HG02759 (cell line): ENCODE measurements at regions not wholly inside any gene's neighbourhood (a gene's known extent, or its start where the extent isn't known, plus 50 kb on each side); places are given as distances from the start of the nearest gene placed in this dataset.

Experiments used
- ATAC-seq: cut with Tn5 transposase; IDR thresholded peaks from one replicate; pipeline ENCODE4 v1.9.1; 2021; ENCODE audit warnings: mild to moderate bottlenecking, moderate library complexity; ENCODE audit not compliant: unreplicated experiment

DNA sequence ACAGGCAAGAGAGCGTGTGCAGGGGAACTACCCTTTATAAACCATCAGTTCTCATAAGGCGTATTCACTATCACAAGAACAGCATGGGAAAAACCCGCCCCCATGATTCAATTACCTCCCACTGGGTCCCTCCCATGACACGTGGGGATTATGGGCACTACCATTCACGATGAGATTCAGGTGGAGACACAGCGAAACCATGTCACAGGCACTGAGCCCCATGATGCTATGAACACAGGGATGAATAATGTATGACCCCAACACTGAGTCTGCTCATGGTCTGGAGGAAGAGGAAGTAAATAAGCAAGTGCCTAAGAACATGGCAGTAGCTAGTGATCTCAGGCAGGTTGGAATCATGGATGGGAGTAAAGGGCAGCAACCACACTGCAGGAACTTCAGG lies 281.0 kb upstream of the ZNF462 start:
- no peak for ATAC-seq

DNA sequence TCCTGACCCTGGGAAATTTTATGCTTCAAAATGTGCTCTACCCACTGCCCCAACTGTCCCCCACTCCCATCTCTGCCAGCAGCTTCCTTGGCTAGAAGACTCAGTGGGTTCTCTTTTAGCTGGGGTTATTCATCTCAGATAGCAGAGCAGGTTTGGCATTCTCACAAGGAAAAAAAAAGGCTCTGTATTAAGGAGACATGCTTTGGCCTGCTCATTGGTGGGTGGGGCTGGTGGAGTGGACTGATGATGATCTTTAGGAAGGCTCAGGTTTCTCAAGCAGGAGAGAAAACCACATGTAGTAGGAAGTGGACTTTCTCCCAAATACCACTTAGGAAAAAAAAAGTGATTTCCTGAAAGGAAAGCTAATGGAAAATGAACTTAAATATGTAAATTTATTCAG lies 279.2 kb upstream of the ZNF462 start:
- no peak for ATAC-seq

DNA sequence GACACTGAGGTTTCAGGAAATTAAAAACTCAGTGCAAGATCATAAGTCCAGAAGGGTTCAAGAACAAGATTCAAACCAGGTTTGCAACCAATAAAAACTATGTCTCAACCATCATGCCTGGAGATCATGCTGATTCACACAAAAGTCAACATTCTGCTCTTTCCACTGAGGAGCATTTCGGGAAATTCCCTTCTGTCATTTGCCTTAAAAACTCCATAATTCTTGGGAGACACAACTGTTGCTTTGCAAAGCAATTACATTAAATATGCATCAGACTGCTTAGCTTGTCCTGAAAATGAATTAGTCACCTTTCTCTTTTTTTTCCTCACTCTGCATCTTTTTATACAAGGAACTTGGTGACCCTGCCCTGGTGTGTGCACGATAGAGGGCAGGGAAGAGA lies 275.9 kb upstream of the ZNF462 start:
- no peak for ATAC-seq

DNA sequence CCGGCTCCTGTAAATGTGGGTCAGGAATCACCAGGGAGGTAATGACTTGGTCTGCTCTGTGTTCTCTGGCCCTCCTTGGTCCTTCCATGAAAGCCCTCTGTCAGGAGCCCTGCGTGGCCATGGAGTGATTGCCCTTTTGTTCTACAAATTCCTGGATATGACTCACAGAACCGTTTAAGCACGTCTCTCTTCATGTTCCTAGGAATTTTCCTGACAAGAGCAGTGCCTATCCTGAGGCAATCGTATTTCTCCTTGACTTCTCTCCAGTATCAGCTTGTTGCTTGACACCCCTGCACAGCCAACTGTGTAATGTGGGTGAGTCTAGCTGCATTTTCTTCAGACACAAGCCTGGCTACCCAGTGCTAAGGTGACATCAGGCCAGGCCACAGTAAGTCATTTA lies 274.3 kb upstream of the ZNF462 start:
- ATAC-seq: no peak

DNA sequence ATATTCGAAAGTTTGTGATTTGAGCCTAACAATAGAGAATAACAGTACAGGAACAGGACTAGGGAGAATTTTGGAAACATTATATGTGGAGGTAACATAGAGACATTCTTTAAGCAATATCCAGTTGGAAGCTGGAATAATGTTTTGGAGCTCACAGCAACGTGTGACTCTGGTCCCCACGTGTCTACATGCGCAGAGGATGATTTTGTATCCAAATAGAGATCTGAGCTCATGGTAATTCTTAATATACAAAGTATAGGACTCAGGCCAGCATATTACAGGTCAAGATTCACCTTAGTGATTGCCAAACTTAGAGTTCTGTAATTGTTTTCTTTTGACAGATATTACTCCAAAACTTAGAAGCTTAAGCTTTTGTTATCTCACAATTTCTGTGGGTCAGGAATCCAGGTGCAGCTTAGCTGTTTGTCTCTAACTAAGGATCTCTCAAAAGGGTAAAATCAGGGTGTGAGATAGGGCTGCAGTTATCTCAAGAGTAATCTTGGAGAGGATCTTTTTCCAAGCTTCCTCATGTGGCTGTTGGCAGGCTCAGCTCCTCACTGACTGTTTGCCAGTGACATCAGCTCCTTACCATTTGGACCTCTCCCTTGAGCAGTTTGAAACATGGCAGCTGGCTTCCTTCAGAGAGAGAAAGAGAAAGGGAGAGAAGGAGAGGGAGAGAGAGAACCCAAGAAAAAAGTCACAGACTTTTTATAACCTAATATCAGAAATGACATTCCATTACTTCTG lies 272.0 kb upstream of the ZNF462 start:
- no peak for ATAC-seq

DNA sequence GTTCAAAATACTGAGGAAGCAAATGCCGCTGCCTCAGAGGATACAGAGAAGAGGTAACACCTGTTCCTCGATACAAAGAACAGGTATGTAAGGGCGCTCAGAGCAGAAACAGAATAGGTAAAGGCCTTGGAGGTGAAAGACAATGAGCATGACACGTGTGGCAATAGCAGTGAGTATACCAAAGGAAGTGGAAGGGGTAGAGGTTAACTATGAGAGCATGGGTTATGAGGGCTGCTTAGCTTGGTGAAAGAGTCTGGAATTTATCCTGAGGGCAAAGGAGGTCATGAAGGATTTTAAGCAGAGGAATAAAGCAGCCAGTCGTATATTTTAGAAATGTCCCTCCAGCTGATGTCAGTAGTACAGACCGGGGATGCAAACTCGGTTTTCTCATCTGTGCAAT lies 269.8 kb upstream of the ZNF462 start:
- ATAC-seq: no peak

DNA sequence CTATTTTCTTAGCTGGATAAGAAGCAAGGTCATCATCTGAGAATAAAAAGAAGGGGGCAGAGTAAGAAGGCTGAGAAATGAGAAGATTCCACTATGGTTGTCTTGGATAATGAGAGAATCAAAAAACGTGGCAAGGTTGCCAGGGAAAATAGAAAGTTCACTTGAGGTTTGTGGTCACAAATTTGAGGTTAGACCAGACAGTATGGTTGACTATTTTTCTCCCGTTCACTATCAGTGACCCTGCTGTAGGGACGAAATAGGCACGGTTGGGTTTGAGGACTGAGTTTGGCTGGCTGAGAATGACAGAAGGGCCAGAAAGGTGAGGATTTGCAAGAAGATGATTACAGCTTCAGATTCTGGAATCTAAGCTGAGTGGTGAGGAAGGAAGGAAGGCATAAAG lies 266.0 kb upstream of the ZNF462 start:
- no peak for ATAC-seq

DNA sequence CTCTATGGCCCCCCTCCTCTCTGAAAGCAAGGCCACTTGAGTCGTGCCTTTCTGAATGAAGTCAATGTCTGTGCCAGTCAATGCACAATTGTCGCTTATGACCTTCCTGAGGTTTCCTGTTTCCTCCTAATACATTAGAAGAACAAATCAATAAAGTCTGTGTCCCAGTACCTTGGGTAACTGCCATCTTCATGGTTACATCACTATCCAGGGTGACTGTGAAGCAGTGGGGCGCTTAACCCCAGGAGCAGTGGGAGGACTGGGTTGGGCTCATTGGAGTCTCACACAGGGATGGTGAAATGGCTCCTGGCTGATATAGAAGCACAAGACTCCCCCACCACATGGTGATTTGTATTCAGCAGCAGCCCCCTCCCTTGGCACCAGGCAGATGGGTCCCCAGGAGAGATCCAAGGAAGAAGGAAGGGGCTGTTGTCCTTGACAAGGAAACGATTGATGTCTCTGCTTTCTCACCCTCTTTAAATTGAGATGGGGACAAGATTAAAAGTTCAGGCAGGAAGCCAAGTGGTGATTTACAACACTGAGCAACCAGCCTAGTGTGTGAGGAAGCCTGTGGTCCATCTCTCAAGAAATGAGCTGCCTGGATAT lies 261.9 kb upstream of the ZNF462 start:
- no peak for ATAC-seq

DNA sequence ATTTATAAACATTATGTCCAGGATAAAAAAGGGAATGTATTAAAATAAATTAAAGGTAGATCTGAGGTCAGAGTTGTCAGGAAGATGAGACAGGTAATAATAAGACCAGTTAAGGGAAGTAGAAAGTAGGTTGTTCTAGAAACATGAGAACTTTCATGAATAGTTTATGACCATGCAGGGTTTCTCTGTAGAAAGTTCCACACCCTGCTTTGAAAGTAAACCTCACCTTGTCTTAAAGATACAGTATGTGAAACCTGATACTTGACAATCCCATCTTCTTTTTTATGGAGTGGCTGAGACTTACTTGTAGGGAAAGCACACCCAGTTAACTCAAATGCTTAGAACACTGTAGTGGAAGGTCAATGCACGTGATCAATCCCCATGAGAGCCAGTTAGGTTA lies 260.6 kb upstream of the ZNF462 start:
- no peak for ATAC-seq

DNA sequence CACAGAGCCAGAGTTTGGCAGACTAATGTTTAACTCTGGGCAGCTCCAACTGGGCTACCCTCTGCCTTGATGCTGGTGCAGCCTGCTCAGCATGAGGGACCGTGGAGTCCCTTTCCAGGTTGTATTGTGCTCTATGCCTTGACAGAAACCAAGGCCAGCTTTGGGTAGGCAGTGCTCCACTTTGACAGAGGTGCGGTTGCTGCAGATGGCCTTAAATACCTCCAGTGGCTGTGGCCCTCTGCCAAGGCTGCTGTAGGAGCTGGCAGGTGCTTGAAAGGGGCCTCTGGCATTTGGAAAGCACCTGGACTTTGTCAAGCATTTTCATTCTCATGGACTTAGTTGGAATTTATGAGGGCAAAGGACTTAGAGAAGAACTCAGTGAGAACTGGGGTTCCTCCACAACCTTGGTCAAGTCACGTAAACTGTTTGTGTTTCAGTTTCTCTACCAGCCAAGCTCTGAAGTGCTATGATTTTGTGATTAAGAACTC lies 249.7 kb upstream of the ZNF462 start:
- no peak for ATAC-seq

DNA sequence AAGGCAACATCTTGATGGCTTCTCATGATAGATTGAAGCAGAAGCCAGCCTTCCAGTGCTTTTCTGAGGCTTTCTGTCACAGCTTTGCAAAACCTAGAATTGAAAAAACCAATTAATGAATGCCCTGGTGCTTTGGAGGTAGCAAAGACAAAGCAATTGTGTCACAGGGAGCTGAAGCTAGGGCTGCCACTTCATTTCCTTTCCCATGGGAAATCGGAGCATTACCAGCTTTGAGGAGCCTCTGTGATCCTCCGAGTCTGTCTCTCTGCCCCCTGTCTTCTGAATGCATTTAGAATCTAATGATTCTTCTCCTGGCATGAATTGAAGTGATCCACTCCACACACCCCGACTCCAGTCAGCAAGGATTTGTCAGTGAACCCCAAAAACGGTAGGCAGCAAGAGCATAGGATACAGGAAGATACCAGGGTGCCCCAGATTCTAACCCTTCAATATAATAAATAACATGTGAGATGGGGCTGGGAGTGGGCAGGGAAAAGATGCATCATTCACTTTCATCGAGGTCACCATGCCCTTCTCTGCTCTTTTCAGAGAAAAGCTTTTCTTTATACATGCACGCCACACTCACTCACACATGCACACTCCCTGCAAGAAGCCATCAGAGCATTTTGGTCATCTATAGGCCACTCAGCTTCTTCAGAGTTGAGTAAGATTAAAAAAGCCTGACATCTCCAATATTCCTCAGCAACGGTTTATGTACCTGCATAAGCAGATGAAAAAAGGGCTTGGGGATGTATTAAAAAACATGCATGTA lies 247.7 kb upstream of the ZNF462 start:
- ATAC-seq: no peak

DNA sequence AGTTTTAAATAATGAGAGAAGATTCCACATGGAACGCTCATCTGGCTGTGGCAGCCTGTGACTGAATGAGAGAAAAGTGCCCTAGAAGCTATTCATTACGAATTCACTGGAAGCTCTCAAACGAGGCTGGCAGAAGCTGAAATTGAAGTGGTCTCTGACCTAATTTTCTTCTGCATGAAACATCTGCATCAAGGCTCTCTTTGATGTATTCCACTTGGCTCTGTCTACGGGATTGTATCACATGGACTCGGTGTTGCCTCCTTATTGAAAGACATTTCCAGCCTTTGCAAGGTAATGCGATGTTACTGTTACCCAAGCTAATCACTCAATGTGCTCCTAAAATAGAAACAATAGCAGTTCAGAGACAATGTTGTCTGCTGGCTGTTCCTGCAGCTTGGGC lies 246.9 kb upstream of the ZNF462 start:
- ATAC-seq: no peak

DNA sequence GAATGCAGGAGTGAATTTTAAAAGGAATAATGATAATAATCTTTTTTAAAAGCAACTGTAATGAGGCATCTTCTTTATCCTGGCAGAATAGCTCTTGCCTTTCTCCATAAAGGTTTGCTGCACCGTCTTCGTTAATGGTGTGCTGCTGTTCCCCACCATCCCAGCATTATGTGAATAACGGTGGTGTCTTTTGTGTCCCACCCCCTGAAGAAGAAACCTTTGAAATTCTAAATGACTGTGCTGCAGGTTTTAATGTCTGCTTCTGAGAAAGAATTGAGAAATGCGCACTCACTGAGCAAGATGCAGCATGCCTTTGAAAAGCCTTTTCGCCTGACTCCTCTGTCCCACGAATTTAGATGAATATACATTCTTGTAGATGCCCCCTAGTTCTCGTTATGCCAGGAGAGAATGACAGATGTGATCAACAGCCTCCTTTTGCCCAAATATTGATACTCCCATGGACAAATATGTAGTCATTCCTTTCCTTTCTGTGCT lies 246.1 kb upstream of the ZNF462 start:
- ATAC-seq: no peak

DNA sequence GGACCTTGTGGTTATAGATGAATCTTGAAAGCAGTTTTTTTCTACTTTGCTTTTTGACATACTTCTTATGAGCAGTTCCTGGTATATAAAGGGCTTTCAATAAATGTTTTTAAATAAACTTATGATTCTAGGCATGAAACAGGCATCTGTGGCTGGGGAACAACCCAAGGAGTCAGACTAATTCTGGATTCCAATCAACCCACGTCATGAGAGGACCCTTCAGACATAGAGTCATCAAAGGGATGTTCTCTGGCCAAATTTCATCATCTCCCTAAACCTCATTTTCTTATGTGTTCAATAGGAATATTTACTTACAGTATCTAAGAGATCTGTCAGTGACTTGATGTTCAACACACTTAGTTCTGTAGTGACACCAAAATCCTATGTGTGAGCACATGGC lies 243.8 kb upstream of the ZNF462 start:
- ATAC-seq: no peak

DNA sequence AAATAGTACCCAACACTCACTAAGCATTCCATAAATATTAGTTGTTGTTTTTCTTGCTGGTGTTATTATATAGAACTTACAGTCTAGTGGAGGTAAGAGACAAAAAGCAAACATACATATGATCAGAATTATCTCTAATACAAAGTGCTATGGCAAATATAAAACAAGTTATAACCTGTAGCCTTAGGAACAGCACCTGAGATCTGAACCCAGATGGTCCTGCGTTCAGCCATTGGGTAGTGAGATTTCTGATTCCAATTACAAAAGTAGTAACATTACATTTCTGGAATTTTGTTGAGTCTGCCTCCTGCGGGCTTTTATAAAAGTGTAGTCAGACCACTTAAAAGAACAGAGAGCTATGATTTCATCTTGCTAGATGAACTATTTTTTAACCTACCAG lies 242.9 kb upstream of the ZNF462 start:
- no peak for ATAC-seq

DNA sequence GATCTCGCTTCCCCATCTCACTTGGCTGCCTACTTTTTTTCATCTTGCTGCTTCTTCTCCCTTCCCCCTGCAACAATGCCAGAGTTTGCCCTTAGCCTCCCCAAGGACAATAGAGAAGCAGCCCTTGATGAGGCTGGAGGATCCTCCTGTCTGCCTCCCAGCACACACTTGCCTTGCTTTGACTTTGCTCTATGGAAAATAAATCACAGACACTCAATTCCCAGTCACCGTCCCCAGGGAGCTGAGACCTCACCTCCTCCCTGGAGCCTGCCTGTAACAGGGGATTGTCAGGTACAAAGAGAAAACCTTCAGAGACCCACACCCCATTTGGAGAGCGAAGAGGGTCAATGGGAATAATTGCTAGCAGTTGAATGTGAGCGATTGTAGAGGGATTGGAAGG lies 242.1 kb upstream of the ZNF462 start:
- no peak for ATAC-seq

DNA sequence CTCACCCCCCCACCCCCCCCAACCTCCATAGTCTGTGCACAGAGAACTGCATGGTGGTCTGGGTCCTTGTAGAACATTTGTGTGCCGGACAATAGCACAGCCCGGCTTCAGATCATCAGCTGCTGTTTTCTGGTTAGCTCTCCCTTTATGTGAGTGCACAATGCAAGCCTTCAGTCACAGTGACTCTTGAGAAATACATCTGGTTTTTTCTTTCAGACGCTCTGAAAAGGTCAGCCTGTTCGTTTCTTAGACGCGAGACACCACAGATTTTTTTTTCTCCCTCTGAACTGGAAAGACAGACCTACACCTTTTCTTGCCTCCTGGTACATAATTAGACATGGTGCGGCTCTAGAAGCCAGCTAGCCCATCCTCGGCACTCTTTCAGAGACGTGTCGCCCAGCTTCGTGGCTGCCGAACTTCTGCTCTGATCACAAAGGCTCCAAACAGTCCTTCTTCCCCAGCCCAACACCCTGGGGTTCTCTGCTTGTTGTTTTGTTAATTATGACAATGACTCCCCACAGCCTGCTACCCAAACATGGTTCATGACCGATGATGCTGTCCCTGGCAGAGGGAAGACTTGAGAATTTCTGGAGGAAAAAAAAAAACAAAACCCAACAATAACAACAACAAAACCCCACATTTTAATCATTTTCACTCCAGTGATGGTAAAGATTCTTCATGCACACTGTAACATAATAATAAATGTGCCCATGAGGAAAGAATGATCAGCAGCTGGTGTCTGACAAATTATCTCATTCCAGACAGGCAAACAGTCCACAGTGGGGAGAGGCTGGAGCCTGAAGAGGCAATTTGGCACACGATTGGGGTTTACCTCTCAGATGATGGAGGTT lies 241.4 kb upstream of the ZNF462 start:
- no peak for ATAC-seq

DNA sequence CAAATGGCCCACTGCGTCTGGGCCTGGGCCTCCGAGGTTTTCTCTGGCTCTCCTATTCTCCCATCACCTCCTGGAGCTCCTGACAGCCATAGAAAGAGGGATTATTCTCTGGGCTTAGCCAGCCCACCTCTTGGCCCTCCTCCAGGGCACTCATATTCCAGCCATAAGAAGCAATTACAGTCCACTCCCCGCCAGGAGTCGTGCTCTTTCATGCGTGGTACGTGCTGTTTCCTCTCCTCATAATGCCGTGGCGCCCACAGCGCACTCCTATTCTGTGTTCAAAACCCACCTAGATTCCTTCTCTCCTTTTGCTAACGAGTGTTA lies 240.8 kb upstream of the ZNF462 start:
- no peak for ATAC-seq

DNA sequence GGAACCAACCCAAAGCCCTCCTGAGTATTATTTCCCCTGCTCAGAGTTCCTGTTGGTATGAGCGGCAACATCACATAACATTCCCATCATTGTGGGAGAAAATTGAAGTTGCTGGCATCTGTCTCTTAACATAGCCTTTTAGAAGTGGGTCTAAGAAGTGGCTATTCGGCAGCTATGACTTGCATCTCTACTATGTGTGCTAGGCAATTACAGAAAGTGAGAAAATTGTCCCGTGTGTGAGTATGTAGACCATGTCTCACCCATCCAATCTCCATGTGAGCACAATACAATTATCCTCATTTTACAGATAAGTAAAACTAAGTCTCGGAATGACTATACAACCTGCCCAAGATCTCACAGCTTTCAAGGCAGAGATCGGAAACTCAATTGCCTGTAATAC lies 239.4 kb upstream of the ZNF462 start:
- no peak for ATAC-seq

DNA sequence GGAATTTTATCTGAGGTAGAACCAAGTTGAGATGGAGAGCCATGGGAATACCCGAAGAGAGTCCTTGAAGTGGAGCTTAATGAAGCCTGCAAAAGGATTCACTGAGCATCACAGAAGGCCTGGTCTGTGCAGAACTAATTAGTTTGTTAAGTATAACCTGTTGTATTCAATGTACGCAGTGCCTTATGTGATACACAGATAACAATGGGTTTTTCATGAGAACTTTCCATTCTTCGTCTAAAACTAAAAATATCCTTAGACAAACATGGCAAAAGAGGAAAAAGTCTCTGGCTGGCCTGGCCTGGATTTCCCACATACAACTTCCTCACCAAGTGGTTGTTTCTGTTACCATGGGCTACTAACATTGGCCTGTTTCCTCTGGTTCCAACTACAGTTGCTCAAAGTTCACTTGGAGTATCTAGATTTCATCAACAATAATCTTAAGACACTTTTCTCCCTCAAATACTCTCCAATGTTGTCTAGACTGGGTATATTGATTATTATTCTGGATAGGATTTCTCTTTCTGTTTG lies 237.6 kb upstream of the ZNF462 start:
- no peak for ATAC-seq

DNA sequence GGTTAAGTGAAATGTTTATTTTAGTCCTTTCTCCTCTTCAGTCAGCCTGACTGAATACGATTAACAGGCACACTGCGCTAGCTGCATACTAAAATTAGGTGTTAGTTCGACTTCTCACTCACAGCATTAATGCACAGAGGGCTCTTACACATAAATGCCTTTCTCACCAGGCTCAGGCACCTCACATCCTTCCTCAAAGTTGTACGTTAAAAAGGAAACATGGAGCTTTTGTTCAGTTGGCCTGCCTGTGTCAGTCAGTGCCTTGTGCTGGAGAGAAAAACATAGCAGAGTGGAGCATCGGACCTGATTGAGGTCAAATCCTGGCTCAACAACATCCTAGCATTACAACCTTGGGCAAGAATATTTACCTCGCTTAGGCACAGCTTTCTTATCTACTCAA lies 236.0 kb upstream of the ZNF462 start:
- no peak for ATAC-seq
